ENCODE measurements at regions not wholly inside any gene's neighbourhood (a gene's known extent, or its start where the extent isn't known, plus 50 kb on each side); places are given as distances from the start of the nearest gene placed in this dataset.
"Not testable (repeated sequence)": the region's sequence is repeated elsewhere in the genome, so short reads cannot be mapped to it uniquely, and the experiment has no call there.

DNA sequence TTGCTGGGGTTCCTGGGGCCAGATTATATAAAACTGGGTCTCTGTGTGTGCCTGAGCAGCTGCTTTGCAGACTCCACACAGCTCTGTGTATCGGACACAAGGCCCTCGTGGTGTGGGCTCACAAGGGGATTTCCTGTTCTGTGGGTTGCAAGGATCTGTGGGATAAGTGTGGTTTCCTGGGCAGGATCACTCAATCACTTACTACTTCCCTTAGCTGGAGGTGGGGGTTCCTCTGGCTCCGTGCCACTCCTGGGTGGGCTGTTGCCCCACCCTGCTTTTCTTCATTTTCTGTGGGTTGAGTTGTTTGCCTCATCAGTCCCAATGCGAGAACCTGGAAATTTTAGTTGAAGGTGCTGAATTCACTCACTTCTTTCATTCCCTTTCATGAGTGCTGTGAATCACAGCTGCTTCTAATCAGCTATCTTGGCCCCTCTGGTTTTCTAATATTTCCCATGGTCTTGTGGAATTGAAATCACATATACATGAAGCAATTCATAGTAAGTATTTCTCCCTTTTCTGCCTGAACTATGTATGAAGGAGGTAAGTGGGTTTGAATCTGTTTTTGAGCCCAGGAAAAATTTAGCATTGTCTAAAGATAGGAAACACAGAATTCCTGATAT, 196.3 kb downstream of the DCDC2C start:
- DNase-seq, result no peak

DNA sequence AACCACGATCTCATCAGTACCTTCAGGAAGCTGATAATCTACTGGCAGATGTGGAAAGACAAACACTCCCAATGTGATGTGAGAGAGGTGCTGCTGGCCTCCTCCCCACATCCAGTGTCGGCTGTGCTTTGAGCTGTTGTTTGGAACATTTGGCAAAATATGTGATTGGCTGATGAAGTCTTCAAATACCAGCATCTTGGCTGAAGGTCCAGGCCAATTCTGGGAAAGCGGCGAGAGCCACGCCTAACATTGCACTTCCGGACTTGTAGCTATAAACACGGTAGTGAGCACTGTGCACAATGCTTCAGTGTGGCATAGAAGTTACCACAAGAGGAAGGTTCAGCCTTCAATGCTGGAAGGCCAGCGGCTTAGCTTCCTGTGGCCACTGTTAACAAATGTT, 198.8 kb downstream of the DCDC2C start:
- DNase-seq, result no peak

DNA sequence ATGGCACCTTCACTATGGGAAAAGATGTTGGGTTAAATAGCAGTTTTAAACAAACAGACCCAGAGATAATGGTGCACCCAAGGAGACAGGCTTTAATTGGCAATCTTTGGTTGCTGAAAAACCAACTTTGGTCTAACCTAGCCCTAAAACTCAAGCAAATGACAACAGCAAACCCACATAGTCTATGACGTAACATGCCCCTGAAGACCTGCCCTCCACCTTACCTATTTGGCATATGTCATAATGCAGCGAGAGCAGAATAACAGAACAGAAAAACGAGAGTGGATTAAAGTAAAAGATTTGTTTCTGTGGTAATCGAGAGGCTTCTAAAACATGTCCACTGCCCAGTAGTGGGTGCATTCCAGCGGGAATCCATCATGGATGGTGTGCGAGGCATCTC, 200.7 kb downstream of the DCDC2C start:
- DNase-seq, result no peak

DNA sequence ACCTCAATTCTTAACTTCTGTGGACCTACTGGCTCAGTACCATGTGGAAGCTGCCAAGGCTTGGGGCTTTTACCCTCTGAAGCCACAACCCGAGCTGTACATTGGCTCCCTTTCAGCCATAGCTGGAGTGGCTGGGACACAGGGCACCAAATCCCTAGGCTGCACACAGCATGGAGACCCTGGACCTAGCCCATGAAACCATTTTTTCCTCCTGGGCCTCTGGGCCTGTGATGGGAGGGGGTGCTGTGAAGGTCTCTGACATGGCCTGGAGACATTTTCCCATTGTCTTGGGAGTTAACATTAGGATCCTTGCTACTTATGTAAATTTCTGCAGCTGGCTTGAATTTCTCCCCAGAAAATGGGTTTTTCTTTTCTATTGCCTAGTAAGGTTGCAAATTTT, 205.1 kb downstream of the DCDC2C start:
- not testable (repeated sequence) for DNase-seq

DNA sequence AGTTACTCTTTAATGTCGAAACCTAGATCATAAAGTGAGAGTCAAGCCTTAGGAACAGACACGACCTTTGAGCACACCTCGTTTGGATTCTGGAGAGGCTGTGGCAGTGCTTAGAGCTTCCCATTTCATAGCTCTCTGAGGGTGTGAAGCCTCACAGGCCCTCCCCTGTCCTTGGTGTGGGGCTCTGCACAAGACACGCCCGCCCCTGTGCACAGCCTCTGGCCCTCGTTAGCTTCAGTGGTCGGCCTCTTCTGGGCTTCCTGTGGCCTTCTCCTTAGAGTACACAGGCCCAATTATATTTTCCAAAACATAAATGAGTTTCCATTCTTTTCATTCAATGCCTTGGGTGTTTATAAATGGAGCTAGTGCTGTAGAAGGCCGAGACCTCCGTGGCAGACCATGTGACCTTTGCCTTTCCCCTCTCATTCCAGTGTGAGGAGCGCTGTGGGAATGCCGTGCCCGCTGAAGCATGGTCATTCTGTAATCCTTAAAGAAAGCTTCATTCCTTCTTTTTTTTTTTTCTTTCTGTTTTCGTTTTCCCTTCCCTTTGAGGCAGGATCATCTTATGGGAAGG, 208.6 kb downstream of the DCDC2C start:
- DNase-seq, result no peak

DNA sequence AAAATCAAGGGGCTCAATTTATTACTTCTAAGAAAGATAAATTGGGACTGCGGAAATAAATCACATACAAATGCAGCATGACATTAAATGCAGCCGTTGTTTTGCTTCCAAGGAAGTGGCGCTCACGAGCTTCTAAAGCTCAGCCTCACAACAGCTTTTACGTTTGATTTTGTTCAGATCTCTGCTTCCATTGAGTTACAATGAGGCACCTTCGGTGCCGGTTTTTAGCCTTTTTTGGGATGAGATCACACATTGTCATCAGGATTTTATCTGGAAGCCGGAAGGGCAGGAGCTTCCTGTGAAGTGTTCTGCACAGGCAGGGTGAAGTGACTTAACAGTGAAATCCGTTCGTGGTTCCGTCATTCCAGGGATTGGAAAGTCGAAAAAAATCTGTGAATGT, 209.8 kb downstream of the DCDC2C start:
- DNase-seq, result no peak

DNA sequence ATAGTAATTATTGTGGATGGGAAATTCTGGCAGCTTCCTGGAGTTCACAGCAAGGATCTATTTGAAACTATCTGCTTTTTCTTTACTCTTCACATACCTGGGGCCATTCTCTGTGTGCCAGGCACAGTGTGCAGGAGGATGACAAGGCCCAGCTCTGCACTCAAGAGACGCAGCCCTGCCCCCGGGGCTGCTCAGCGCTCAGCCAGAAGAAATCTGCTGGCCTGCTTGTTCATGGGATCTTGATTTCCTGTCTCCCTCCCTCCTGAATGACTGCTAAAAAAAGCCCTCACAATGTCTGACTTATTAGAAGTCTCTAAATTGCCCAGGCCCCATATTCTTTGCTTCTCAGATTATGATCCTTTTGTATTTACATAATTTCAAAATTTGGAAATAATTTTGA, 210.9 kb downstream of the DCDC2C start:
- no peak for DNase-seq

DNA sequence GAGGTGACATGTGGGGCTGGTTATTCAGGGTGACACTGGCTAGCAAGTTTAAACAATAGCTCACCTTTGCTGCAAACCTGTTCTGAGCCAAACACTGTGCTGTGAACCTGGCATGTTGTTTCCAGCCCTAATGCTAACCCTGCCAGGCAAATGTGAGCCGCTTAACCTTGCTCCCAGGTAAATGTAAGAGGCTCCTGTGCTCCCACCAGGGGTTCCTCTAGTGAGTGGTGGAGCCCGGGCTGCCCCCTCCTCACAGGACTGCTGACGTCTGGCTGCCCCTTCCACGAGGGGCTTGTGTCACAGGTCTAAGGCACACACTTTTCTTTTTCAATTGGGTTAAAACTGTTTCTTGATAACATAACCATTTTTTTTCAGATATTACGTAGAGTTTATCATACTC, 223.7 kb downstream of the DCDC2C start:
- DNase-seq, result no peak

DNA sequence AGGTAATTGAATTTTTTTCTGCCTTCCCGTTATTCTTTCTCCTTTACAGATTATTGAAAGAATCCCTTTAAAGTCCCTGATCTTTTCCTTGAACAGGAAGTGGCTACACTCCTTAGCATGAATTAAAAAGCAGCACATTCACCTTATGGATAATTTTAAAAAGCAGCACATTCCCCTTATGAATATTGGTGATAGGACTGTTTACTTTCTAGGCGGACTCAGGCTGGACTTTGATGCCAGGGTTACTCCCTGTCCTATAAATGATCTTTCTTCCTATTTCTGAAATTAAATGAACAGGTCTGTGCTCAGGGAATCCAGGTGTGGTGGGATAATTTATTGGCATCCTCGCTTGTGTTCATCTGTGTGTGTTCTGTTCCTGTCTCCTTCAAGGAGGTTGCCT, 226.0 kb downstream of the DCDC2C start:
- DNase-seq, result no peak

DNA sequence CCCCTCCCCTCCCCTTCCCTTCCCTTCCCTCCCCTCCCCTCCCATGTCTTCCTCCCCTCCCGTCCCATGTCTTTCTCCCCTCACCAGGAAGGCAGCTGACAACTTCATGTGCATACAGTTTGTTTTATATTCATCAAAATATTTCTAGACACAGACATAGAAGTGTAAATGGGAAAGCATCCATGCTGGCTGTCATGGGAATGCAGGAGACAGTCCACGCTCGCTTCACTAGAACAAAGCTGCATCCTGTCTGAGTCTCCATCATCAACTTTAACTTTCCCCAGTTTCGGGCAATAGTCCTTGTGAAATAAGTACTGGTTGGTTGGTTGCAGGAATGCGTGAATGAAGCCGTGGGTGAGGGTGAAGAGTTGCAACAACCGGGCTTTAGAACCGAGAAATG, 226.9 kb downstream of the DCDC2C start:
- no peak for DNase-seq

DNA sequence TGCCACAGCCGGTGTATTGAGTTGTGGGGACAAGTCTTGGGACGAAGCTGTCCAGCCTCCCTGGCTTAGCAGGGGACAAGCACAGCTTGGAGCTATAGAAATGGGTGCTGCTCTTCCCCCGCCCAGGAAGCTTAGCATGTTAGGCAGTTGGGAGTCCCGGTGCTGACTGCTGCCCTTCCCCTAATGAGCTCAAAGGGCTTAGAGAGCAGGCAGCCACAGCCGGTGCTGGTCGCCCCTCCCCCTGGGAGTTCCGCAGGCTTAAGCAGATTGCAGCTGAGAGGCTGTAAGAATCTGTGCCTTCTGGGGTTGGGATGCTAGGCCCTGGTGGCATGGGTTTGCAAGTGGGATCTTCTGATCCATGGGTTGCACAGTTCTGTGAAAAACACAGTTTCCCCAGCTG, 237.3 kb downstream of the DCDC2C start:
- no peak for DNase-seq

DNA sequence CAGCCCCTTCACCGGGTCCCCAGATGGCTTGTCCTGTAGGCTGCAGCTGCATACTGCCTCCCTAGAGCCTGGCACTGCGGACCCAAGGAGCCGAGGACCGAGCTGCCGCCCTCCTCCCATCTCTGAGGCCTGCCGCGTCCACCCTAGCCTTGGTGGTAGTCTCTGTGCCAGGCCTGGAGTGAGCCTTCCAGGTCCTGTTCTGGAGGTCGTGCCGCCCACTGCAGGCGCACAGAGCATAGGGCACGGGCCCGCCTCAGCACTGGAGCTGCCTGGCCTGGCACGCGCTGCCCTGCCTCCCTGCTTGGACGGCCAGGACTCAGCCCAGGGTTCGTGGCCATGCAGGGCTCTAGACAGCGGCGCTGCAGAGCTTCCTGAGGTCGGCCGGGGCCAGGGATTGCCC, 239.5 kb downstream of the DCDC2C start:
- no peak for DNase-seq

DNA sequence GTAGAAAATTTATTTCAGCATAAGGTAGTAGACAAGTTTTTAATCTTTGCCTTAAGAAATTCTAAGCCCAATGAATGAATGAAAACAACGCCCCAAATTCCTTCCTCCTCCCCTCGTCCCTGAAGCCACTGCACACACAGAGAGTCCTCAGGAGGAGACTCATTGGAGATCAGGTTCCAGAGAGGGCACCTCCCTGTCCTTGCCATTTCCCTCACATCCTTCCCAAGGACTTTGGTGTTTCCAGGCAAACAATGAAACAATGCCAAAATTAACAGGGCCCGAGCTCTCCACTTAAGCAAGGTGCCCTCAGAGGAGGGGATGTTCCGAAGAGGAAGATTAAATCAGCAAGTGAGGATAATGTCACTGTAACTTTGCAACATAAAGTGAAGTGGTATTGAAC, 240.7 kb downstream of the DCDC2C start:
- no peak for DNase-seq

DNA sequence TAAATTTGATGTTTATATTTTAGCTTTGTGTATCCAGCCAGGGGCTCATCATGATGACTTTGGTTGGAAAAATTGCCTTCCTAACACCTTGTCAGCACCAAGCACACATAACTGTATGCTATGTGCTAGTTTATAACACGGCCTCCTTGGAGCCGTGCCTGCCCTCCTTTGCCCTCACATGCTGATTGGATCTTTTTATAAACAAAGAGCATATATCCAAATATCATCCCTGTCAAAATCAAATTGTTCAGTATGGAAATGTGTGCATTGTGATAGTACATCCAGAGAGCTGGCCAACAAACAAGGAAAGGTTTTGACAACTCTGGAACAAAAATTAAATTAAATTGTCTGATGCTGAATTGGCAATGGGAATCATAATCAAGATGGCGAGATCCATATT, 241.5 kb downstream of the DCDC2C start:
- no peak for DNase-seq

DNA sequence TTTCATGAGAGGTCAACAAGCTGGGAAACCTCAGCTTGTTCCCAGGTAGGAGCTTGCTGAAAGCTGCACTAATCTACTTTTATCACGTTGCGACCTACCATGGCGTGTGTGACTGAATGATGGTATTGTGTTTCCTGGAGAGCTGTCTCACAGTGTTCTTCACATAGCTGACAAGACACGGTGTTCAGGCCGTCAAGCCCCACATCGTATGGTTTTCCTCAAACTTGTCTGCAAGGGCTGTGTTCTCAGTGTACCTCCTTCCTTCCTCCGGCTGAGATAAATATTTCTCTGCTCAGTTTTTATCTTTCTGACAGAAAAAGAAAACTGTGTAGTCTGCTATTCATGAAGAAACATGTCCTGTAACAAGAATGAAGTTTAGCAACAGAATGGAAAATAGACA, 244.8 kb downstream of the DCDC2C start:
- no peak for DNase-seq

DNA sequence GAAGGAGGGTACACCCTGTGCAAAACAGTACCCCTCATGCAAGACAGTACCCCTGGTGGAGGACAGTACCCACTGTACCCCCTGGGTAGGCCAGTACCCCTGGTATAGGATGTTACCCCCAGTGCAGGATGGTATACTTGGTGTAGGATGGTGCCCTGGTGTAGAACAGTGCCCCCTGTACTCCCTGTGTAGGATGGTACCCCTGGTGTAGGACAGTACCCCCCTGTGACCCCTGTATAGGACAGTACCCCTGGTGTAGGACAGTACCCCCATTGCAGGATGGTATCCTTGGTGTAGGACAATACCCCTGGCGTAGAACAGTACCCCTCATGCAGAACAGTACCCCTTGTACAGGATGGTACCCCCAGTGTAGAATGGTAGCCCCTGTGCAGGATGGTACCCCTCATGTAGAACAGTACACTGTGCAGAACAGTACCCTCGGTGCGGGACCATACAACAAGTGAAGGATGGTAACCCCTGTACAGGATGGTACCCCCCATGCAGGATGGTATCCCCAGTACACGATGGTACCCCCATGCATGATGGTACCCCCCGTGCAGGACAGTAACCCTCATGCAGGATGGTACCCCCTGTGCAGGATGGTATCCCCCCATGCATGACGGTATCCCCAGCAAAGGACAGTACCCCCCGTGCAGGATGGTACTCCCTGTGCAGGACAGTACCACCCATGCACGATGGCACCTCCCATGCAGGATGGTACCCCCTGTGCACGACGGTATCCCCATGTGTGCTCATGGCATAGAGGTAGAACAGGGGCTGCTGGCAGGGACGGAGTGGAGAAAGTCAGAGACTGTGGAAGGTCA, 248.0 kb downstream of the DCDC2C start:
- no peak for DNase-seq

DNA sequence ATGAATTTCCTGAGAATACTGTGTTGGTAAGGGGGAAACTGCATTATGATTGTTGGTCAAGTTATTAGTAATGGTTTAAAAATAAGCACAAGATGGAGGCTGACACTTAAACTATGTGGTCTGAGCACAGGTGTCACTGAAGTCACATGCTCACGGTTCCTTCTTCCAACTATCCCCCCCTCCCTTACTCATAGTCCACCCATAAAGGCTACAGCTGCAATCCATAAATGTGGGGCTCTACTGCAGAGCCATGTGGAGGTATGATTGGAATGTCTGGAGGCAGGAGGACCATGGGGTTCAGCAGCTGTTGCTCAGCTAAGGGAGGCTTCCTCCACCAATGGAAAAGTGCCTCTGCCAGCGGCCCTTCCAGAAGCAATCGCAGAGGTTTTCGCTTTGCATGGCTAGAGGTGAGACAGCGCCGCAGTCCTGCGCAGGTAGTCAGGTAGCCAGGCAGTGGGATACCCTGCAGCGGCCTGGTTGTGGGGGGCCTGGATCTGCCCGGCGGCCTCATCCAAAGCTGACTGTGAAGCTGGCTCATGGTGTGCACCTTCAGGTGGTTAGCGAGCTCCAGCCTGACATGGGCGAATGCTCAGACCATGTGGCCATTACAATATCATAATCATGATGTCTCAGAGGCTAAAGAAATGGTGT, 249.6 kb downstream of the DCDC2C start:
- no peak for DNase-seq

DNA sequence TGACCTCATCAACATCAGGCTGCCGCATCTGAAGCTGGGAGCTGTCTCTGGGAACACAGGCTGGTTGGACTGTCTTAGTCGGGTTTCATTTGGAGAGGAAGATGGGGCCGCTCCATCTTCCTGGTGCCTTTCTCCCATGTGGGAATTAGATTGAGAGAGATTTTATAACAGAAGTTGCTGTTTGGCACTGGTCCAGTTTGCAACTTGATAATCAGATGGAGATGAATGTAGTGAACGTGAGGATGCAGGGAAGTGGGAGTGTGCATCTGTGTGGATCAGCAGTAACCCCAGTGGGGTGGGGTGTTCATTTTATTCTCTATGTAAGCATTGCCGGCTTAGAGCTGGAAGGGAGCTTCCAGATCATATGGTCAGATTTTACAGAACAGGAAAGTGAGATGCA, 250.9 kb downstream of the DCDC2C start:
- DNase-seq, result no peak

DNA sequence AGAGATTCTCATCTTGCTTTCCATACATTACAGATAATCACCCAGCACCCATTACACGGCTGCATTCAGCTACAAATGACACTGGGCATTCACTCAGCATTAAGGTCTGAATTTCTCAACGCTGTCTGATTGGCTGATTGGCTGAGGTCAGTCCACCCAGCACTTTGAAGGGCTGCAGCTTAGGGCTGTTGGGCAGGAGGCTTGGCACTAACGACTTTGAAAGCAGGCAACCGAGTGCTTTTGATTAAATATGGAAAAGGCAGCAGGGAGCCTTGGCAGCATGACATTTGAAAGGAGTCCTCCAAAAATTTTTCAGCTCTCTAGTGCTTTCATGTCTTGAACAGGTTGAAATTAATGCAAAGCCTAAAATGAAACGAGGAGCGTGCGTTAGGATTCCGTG, 253.0 kb downstream of the DCDC2C start:
- no peak for DNase-seq

DNA sequence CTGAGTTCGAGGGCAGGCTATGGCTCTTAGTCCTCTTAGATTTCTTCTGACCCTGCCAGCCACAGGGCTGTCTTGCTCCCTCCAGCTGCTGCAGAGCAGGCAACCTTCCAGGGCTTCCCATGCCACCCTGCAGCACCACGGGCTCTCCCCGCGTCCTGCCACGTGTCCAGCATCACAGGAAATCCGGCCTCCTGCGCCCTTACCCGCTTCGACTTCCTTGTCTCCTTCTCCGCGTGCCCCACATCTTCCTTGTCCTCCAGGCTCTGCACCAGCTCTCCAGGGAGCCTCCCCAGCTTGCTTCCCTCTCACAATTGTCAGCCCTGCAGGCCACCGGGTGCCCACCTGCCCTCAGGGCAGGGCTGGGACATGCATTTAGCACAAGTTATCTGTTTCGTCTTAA, 253.5 kb downstream of the DCDC2C start:
- DNase-seq, result no peak

DNA sequence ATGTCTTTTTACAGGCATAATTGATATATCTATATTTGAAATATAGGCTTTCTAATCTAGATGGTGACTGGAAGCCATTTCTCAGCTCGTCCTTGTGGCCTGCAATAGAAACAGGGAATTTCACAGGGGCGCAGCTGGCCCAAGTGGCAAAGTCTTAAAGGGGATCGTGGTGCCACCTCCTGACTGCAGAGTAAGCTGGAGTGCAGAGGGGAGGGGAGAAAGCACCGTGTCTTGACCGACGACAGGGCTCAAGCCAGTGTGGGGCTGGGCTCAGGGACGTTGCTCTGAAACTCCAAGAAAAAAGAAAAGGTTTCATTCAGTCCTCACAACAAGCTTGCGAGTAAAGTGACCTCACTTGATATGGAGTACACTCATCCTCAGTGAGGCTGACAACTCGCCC, 255.1 kb downstream of the DCDC2C start:
- no peak for DNase-seq

DNA sequence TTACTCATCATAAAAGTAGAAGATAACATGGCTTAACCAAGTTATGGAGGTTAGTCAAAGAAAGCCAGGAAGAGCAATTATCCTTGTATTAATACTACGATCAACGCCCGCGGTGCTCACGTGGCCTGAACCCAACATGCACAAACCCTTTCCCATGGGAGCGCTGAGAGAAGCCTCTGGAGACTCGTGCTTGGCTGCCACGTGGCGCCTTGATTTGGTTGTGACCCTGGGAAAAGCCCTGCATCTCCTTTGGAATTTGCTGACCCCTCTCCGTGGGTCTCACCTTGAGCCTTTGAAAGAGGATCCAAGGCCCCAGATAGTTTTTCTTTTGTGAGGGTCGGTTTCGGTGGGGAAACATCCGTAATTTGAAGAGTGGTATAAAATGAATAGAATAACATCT, 255.6 kb downstream of the DCDC2C start:
- DNase-seq, result no peak

DNA sequence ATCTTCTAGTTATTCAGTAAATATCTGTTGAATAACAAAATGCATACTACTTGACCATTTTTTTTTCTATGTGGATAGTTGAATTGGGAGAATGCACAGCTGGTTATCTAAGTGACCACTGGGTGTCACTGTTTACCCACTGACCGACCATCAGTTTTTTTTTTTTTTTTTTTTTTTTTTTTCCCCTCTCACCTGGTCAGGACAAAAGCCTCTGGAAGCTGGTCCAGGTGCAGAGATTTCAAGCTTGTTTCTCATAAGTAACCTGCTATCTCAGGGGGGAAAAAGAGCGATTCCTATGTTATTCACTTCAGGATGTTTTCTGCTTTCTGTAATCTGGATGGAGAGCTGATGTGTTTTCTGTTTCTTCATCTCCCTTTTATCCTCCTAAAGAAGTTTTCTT, 256.0 kb downstream of the DCDC2C start:
- DNase-seq, result peak; percentile 9 to 54

DNA sequence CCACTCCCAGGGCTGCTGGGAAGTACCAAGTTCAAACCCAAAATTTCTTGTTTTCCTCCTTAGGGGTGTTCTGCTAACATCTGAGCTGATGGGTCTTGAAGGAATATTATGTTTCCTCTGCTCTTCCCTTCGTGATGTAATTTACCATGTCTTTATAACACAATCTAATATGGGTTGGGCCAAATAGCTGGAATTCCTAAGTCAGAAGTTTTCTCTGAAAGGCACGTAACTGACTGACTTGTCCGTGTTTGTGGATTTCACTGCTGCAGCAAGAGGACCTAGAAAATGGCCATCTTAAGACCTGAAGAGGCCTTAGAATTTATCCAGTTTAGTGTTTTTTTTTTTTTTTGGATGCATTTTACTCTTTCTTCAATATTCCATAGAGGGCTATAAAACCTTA, 256.7 kb downstream of the DCDC2C start:
- DNase-seq, result no peak

Measured in NCI-H526 (cell line).